HUDEP-2 (cell line): ENCODE measurements at regions not wholly inside any gene's neighbourhood (a gene's known extent, or its start where the extent isn't known, plus 50 kb on each side); places are given as distances from the start of the nearest gene placed in this dataset.
"Not testable (repeated sequence)": the region's sequence is repeated elsewhere in the genome, so short reads cannot be mapped to it uniquely, and the experiment has no call there.

ENCODE experiments used
- DNase-seq, 76 experiments: peaks; one replicate each; lab custom pipeline; 2025; ENCODE audit not compliant: unreplicated experiment in 76 of 76; lab: John Stamatoyannopoulos, UW

- DNase-seq: not testable (repeated sequence)
Measured at GRCh38 chrX:77123917-77124316, 323.3 kb upstream of the FGF16 start.

DNA sequence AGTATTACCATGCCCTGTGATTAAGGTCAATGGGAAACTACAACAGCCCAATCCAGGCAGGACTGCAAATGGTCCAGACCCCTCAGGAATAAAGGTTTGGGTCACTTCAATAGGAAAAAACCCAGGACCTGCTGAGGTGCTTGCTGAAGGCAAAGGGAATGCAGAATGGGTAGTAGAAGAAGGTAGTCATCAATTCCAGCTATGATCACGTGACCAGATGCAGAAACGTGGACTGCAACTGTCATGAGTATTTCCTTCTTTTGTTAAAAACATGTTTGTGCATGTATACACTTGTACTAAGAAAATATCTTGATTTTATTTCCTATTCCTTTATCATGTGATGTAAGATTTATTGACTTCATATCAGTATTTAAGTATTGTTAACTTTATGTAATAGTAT, 319.6 kb upstream of the FGF16 start:
- not testable (repeated sequence) for DNase-seq

GRCh38 chrX:77143907-77144306, 303.3 kb upstream of the FGF16 start:
- no peak for DNase-seq

DNA sequence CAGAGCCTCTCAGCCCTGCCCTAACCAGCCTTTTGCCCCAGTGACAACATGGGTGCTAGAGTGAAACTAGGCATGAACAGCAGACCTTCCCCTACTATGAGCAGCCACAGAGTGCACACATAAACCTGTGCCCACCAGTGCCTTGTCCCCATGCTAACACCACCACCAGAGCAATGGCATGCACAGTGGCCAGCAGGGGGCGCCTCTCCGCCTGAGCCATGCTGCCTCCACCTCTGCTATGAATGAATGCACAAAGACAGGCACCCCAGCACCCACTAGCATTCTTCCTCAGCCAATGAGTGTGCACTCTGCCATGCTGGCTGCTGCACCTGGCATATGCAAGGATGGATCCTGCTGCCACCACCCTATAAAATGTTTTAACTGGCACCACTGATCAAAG, 286.9 kb upstream of the FGF16 start:
- DNase-seq: peak in 9 of 76 experiments; percentile 0 to 5 (median 0)

DNA sequence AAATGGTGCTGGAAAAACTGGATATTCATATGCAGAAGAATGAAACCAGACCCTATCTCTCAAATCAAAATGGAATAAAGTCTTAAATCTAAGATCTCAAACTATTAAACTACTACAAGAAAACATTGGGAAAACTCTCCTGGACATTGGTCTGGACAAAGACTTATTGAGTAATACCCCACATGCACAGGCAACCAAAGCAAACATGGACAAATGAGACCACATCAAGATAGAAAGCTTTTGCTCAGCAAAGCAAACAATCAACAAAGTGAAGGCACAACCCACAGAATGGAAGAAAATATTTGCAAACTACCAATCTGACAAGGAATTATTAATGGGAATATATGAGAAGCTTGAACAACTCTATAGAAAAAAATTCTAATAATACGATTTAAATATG, 284.4 kb upstream of the FGF16 start:
- no peak for DNase-seq

GRCh38 chrX:77167993-77168392, 279.2 kb upstream of the FGF16 start:
- DNase-seq: no peak

DNA sequence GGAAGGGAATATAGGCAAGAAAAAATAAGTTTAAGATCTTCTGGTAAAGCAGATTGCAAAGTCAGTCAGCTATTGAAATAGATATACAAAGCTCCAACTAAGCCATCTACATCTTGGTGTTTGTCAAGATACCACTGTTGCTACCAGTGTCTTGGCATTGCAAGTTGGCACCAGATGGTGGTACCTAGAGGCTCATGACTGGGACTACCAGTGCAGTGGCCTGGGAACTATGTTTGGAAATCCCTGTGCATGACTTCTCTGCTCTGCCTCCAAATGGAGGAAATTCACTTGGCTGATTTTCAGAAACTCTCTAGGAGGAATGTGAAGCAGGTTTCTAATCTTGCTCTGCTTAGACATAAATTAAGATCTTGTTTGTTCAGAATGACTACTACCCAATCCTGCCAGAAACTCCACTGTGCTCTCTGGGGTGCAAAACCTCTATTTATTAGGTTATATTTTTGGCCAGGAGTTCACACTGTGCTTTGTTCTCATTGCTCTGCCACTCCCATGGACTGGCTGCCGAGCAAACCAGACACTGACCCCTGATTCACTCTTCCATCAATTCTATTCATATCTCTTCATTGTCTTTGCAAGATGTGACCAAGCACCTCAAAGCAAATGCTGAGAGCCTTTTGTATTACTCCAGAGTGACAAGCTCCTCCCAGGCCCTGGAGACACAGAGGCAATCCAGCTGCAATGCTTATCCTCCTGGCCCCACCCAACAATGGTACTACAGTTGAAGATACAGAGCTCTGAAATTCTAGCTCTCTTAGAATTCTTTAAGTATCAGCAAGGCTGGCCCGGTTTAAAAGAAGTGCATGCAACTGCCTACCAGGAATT, 272.3 kb upstream of the FGF16 start:
- DNase-seq: no peak

DNA sequence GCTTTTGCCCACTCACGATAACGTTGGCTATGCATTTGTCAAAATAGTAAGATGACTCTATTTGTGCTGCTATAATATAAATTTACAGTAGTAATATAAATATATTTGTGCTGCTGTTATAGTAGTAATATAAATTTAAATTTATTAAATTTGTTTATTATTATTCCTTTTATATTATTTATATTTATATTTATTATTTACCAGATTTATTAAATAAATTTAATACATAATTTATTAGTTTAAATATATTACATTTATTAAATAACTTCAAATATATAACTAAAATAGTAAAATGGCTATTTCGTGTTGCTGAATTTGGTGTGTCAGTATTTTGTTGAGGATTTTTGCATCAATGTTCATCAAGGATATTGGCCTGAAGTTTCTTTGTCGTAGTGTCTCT, 246.5 kb upstream of the FGF16 start:
- DNase-seq: no peak

GRCh38 chrX:77223046-77223445, 224.1 kb upstream of the FGF16 start:
- DNase-seq: no peak

- DNase-seq: no peak
Measured at GRCh38 chrX:77264490-77264889, 182.7 kb upstream of the FGF16 start.

GRCh38 chrX:77275392-77275791, 171.8 kb upstream of the FGF16 start:
- DNase-seq: no peak

DNA sequence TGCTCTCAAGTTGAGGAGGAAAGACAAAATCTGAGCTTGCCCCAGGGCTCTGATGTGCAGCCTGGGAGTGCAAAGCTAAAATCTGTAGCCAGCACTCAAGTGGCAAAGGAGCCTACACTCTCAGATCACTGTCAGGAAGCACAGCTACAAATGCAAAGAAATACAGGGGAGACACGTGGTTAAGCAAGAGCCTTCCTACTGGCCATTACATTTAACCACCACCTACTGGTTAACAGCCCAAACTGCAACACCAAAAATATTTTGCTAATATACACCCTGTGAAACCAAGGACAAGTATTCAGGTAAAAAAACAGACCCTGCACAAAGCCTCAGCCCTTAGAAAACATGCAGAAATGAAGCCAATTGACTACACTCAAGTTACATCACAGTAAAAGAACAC, 170.4 kb upstream of the FGF16 start:
- DNase-seq: no peak

- no peak for DNase-seq
Measured at GRCh38 chrX:77277911-77278310, 169.3 kb upstream of the FGF16 start.

DNA sequence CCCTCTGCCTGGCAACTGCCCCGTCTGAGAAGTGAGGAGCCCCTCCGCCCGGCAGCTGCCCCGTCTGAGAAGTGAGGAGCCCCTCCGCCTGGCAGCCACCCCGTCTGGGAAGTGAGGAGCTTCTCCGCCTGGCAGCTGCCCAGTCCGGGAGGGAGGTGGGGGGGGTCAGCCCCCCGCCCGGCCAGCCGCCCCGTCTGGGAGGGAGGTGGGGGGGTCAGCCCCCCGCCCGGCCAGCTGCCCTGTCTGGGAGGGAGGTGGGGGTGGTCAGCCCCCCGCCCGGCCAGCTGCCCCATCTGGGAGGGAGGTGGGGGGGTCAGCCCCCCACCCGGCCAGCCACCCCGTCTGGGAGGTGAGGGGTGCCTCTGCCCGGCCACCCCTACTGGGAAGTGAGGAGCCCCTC, 167.8 kb upstream of the FGF16 start:
- DNase-seq: not testable (repeated sequence)

DNA sequence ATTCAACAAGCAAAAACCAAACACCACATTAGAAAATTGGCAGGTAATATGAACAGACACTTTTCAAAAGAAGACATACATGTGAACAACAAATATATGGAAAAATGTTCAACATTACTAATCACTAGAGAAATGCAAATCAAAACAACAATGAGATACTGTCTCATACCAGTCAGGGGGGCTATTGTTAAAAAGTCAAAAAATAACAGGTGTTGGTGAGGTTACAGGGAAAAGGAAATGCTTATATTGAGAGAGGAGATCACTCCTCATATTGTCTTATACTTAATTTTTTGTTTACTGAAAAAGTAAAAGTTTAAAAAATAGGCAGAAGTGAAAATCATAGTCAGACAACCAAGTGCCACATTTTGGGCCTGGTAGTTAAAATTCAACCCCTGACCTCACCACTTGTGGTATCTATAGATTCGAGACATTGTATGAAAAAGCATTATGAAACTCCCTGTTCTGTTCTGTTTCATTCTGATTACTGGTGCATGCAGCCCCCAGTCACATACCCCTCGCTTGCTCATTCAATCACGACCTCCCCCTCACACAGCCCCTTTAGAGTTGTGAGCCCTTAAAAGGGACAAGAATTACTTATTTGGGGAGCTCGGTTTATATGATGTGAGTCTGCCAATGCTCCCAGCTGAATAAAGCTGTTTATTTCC, 153.7 kb upstream of the FGF16 start:
- DNase-seq: no peak

GRCh38 chrX:77298296-77298695, 148.9 kb upstream of the FGF16 start:
- DNase-seq: no peak

- no peak for DNase-seq
Measured at GRCh38 chrX:77298790-77299189, 148.4 kb upstream of the FGF16 start.

- DNase-seq: no peak
Measured at GRCh38 chrX:77299549-77299948, 147.6 kb upstream of the FGF16 start.

DNA sequence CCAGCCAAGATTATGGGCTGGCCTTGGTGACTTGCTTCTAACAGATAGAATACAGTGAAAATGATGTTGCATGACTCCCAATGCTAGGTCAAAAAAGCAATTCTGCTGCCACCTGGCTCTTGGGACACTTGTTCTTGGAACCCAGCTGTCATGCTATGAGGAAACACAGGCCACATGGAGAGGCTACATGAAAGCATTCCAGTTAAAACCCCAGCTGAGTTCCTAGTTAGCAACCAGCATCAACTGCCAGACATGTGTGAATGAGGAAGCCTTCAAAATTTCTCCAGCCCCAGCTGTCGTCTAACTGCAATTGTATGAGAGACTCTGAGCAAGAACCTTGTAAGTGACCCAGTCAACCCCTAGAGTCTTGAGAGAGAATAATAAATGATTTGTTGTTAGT, 105.2 kb upstream of the FGF16 start:
- DNase-seq: no peak

DNA sequence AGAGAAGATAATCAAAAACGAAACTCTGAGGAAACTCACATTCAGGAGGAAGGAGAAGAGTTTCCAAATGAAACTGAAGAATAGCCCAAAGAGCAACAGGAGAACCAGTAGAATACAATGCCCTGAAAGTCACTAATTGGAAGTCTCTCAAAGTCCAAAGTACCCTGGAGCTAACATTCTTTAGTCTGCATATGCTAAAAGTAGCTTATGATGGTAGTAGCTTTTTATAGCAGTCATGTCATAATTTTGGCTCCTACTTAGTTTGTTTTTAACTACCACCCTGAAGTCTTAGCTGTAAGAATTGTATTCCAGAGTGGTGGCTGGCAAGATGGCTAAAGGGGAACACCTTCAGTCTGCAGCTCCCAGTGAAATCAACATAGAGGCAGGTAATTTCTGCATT, 100.3 kb upstream of the FGF16 start:
- DNase-seq: no peak

GRCh38 chrX:77347572-77347971, 99.6 kb upstream of the FGF16 start:
- DNase-seq: no peak

DNA sequence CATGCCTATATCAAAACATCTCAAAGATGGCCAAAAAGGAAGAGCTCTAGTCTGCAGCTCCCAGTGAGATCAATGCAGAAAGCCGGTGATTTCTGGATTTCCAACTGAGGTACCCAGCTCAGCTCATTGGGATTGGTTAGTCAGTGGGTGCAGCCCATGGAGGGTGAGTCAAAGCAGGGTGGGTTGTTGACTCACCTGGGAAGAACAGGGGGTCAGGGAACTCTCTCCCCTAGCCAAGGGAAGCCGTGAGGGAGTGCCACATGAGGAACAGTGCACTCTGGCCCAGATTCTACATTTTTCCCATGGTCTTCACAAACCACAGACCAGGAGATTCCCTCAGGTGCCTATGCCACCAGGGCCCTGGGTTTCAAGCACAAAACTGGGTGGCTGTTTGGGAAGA, 57.3 kb upstream of the FGF16 start:
- no peak for DNase-seq
